CD4-positive, alpha-beta T cell treated with Interleukin-2 at 100 ng/mL for 4 hours (primary cell): ENCODE measurements at regions not wholly inside any gene's neighbourhood (a gene's known extent, or its start where the extent isn't known, plus 50 kb on each side); places are given as distances from the start of the nearest gene placed in this dataset.
A peak's percentile ranks its signal among the peaks of the same experiment; 100 is the strongest.
"Not testable (repeated sequence)": the region's sequence is repeated elsewhere in the genome, so short reads cannot be mapped to it uniquely, and the experiment has no call there.

Experiments used
- DNase-seq: peaks from one replicate; pipeline ENCODE4 v3.0.0-alpha.2; 2020; ENCODE audit warnings: low spot score

DNA sequence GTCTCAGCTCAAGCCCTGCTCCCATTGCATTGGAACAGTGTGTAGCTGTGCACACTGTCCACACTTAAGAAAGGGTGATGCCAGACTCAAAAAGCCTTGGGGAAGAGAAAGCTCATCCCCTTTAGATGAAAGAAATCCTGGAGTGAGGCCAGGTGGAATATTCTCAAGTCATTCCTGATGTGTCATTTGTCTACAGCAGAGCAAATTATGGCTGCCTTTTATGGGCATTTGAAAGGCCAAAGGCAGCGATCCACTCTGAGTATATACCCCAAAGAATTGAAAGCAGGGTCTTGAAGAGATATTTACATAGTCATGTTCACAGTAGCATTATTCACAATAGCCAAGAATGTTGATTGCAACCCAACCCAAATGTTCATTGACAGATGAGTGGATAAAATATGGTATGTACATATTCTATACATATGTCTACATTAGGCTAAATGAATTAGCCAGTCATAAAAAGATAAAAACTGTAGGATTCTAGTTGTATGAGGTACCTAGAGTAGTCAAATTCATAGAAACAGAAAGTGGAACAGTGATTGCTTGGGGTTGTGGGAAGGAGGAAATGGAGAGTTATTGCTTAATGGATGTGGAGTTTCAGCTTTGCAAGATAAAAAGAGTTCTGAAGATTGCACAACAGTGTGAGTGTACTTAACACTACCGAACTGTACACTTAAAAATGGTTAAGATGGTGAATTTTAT is 214.9 kb downstream of the KCNRG start:
- DNase-seq: no peak

DNA sequence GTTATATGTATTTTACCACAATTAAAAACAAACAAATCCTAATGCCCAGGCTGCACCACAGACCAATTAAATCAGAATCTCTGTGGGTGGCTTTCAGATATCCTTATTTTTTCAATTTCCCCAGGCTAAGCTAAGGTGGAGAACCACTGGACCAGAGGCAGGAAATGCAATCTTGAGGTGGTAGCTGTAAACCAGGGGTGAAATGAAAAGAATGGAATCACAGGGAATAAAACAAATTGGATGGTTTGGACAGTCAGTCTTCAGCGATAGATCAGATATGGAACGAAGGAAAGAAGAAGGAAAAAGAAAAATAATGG is 215.4 kb downstream of the KCNRG start:
- no peak for DNase-seq

DNA sequence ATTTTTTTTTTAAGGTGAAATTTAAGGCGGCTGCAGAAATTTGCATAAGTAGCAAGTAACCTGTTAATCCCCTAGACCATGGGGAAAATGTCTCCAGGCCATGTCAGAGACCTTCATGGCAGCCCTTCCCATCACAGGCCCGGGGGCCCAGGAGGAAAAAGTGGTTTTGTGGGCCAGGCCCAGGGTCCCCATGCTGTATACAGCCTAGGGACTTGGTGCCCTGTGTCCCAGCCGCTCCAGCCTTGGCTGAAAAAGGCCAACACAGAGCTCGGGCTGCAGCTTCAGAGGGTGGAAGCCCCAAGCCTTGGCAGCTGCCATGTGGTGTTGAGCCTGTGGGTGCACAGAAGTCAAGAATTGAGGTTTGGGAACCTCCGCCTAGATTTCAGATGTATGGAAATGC is 218.3 kb downstream of the KCNRG start:
- DNase-seq: not testable (repeated sequence)

DNA sequence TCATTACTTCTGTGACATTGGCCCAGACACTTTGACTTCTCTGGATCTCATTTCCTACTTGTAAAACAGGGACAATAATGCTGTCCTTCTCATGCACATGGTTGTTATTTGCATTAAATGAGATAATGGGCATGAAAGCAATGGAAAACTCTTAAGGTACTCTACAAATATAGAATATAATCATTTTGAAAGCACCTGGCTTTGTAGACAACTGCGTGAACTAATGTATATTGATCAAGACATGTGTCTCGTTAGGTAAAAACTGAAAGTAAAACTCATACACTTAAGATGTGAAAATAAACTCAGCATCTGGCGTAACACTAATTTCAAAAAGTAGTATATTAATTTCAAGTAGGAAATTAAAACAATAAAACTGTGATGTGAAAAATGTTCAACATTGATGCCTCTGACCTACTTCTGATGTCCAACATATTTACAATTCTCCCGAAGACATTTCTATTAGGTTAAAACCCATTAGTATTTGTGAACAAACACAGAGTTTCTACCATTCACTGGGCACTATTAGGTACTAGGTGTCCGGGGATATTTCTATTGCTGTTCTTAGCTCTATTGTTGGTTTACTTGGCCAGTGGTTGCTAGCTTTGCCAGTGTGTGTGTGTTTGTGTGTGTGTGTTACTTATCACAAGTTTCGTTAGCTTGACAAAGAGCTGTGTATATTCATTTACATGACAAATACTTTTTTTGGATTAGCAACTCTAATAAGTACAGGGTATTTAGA is 220.5 kb downstream of the KCNRG start:
- peak; percentile 18 for DNase-seq

DNA sequence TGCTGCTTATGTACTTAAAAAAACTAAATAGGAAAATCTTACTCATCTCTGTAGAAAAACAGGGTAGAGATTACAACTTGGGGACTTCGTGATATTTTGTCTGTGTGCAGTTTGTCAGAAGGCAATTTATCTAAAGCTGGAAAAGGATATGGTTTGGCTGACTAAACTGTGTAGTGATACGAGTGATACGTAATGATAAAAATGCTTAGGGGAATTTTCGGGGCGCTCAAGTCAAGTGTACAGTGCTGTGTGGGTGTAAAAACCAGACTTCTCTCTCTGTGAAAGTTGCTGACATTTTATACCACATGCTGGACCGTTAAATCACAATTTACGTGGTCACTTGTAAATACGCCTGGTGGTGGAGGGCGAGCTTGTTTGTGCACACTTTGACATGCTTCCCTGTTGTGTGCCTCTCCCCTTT is 221.7 kb downstream of the KCNRG start:
- DNase-seq: peak; percentile 79

DNA sequence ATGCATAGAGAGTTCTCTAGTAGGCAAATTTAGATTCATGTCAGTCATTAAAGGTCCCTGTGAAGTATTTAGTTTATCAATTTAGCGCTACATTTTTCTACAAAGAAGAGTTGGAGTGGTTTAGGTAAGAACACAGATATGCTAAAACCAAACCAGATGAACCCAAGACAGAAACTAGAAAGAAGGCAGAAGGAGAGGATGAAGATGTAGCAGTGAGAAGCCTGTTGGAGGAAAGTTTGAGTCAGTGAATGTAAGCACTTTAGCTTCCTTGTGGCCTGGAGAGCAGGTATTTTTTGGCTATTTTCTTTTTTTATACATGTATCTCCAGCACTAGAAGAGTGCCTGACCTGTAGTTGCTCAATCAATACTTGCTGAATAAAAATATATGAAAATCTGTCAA is 223.7 kb downstream of the KCNRG start:
- DNase-seq: no peak

DNA sequence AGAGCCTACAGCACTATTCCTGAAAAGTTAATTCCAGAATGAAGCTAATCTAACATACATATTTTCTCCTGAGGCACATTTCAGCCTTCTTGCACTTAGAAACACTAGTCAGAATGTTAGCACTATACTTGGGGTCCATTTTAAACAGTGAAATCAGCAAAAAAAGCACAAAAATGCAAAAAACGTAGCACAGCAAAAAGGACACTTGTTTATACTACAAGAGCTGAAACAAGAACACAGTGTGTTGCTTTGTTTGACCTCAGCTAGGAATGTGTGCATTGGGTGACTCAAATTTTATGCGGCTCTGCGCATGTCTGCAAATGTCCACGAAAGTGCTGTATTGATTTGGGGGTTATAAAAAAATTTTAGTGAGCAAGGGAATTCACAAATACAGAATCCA is 226.2 kb downstream of the KCNRG start:
- no peak for DNase-seq

DNA sequence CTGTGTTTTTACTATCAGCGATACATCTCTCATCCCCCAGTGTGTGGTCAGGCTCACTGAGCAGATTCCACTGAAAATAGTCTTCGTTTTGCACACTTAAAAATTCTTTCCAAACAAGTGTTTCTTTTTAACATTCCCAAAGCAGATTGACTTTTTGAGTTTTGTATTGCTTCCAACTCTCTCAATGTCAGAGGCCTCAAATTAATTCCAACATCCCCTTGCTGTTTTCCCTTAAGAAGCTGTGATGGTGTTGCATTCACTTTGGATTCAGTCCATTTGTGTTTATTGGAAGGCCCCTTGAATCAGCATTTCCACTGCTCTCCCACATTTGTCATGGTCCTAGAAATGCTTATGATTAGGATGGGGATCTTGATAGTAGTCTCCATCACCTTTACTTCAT is 228.7 kb downstream of the KCNRG start:
- no peak for DNase-seq

DNA sequence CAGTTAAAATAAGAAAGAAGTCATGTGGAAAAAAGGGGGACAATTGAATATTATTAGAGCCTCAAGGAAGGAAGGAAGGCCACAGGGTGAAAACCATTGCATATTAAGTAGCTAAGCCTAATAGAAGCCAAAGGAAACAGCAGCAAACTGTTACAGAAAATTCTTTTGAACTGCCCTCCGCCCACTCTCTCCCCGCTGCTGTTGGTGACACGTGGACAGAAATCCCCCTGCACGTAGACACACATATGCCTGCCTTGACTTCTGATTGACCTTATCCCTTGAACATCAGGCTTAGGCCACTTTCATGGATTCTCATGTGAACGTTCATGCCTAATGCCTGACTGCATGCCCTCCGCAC is 229.1 kb downstream of the KCNRG start:
- no peak for DNase-seq

DNA sequence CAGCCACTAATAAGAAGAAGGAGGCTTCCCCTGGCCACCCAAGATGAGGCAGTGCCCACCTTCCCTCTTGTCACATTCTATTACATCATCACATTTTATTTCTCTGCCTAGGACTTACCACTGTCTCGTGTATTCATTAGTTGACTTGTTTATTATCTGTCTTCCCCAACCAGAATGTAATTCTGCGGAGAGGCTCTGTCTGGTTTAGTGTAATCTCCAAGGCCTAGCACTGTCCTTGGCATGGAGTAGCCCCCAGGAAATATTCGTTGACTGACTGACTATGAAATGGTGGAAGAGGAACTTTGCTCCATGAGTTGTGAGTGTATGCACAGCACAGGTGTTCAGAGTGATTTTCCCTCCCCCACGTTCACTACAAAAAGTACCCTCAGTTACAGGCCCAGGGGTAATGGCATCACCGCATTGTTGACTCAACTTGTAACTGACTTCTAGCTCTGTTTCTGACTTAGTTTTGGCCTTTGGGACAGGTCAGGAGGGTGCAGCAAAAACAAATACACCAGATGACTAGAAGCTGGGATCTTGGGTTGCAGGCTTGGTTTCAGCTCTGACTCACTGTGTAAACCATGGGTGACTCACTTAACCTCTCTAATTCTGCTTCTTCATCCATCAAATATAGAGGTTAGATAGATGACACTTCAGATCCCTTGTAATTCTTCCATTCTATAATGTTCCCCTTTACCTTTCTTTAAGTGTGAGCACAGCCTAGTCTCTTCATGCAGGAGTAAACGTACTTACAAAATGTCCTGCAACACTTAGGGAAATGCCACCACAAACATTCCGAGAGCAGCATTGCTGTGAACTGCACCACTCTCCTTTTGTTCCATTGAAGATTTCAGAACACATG is 229.7 kb downstream of the KCNRG start:
- peak; percentile 74 for DNase-seq

DNA sequence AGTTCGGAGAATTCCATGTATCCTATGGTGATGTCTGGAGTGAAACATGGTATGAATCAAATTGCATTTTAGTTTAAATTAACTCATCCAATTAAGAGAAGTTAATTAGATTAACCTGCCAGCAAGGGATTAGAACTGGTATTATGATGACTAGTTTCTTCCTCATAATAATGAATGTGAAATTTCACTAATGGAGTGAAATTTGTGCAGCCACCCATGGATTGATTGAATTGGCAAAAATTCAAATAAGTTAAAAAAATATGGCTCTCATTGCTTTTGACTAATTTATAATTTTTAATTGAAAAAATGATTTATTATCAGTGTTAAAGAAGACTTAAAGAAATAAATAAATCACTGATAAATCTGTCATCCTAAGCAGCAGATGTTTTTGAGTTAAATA is 232.0 kb downstream of the KCNRG start:
- no peak for DNase-seq

DNA sequence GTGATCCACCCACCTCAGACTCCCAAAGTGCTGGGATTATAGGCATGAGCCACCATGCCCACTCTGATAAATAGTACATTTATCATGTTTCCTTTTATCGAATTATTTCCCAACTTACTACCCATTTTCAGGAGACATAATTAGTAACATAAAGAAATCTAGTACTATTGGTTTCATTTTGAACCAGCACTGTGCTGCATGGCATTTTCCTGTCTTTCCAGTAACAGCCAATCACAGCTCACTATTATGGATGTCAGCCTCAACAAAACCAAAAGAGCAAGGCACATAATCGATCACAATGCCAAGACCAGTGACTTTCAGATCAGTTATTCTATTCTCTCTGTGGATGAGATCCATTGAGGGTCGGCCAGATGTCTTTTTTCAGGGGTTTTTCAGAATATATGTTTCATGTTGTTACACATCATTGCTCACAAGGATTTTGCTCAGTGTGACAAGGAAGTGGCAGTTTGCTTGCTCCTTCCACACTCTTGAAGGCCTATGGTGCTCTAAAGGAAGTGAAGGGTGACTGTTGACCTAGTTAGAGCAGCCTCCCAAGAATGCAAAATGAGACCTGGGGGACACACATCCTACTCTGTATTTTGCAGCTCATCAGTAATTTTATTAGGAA is 233.4 kb downstream of the KCNRG start:
- peak; percentile 31 for DNase-seq

DNA sequence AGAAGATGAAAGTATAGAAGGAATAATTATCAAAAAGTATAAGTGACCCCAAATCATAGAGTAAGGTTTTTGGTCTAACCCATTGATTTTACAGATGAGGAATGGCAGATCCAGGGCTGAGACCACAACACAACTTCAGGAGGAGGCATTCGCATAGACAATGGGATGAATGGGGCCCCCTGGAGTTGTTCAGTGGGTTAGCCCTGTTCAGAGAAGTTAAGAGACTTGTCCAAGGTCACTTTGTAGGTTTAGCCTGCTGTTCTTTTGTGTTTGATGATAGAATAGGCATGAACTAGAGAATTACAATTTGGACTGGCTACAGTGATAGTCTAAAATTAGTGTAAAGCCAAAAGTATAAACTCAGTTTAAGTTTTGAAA is 233.9 kb downstream of the KCNRG start:
- DNase-seq: no peak

DNA sequence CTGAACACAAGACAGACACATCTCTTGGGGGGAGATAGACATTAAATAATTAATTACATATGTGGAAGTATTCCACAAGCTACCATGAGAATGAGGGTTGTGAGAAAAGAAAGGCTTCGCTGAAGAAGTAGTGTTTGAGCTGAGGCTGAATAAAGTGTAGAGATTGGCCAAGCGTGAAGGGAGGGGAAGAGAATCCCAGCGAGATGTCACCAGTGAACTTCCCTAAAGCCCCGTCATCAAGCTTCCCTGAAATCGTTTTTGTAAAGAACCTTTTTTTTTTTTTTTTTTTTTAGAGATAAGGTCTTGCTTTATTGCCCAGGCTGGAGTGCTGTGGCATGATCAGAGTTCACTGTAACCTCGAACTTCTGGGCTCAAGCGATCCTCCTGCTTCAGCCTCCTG is 235.2 kb downstream of the KCNRG start:
- DNase-seq: no peak

DNA sequence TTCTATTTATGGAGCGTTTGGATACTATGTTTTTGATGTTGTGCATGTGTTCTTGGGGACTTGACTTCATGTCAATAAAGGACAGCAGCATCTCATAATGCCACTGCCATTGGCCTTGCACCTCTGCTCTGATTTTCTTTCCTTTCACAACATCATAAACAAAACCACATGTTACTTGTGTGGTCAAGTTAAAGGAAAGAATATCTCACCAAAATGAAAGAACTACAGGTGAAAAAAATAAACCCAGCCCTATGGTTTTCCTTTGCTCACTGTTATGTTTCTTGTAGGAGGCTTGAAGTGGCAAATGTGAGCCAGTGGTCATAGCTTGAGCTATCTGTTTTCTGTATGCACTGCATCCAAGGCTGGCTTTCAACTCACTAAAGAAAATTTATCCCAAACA is 240.4 kb downstream of the KCNRG start:
- peak; percentile 38 for DNase-seq

DNA sequence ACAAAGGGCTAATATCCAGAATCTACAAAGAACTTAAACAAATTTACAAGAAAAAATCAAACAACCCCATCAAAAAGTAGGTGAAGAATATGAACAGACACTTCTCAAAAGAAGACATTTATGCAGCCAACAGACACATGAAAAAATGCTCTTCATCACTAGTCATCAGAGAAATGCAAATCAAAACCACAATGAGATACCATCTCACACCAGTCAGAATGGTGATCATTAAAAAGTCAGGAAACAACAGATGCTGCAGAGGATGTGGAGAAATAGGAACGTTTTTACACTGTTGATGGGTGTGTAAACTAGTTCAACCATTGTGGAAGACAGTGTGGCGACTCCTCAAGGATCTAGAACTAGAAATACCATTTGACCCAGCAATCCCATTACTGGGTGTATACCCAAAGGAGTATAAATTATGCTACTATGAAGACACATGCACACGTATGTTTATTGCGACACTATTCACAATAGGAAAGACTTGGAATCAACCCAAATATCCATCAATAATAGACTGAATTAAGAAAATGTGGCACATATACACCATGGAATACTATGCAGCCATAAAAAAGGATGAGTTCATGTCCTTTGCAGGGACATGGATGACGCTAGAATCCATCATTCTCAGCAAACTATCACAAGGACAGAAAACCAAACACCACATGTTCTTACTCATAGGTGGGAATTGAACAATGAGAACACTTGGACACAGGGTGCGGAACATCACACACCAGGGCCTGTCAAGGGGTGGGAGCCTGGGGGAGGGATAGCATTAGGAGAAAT is 241.5 kb downstream of the KCNRG start:
- peak; percentile 42 for DNase-seq

DNA sequence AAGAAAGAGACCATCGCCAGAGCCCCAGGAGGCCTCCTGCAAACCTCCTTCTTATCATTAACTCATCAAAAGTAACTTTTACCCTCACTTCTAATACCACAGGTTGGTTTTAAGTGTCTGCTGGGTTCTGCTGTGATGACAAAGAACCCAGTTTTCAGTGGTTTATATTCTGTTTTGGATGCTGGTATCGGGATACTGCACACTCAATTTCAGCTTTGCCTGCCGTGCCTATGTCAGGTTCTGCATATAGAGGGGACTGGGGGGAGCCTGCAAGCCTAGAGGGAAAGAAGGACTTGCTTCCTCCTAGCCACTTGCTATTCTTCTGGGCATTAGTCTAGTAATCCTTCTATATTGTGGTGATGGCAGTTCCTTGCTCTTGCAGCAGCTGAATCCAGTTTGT is 242.4 kb downstream of the KCNRG start:
- no peak for DNase-seq

DNA sequence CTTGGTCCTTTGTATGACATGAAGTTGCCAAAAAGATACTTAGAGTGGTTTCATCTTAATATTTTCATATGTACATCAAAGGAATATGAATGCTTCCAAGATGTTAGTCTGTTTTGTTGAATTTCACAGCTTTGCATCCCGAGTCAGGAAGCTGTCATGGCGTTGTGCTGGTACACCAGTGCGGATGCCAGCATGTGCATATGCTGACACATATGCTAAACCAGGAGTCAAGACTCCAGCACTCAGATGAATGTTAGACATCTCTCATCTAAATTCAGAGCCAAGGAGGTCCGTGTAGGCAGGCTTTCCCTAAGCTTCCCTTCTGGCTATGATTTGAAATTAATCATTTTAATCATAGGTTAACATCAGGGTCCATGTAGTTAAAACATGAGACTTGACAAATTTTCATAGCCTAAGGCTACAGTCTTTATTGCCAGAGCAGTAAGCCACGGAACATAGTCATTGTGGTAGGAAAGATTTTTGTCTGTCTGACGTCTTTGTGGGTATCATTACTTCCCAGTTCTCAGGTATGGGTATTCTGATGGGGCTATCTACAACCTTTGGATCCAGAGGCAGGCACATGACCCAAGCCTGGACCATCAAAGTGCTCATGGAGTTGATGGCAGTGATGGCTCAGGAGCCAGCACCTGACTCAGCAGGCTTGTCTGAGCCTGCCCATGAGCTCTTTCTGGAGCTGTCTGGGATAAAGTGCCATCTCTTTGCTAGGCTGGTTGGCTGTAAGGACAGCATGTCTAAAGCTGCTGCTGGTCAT is 246.1 kb downstream of the KCNRG start:
- no peak for DNase-seq

DNA sequence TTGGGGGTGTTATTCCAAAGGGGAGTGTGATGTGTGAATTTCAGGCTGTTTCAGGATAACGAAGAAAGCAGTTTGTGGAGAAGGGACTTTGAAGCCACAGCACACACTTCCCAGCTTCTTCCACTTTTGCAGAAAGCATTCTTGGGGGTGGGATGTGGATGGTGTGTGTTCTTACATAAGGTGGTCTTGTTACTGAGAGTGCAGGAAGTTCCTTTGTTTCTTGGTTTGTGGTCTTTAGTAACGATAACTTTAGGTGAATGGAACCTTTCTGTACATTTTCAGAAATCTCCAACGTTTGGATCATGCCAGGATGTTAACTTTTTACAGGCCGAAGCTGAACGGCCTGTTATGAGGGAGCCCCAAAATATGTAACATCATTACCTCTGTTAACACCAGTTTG is 251.8 kb downstream of the KCNRG start:
- no peak for DNase-seq

DNA sequence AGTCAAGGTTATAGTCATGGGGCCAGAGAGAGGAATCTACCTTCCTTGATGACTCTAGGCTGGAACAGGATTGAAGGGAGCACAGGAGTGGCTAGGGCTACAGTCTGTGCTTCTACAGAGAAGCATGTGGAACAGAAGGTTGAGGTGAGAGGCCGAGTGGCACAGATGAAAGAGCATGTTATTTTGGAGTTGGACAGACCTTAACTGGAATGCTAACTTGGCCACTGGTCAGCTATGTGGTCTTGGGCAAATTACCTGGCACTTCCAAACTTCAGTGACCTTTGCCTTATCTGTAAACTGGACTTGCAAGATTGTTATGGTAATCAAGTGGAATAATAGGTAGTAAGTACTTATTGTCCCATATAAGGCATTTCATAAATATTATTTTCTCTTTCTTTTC is 252.7 kb downstream of the KCNRG start:
- no peak for DNase-seq

DNA sequence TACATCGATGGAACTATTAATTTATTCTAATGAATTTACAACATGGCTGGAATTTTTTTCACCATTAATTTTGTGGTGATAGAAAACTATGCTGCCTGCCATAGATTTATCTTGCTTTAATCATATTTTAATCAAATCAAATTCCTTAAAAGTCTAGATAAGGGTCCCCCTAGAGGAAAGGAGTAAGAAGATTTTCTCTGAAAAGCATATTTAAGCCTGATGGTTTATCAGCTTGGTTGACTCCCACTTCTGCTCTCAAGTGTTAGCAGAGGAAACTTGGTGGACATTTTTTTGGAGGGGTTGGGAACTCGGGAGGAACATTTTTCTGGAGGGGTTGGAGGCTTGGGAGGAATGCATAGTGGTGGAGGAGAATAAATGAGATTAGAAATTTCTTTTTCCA is 253.3 kb downstream of the KCNRG start:
- no peak for DNase-seq
